ENCODE measurements at regions not wholly inside any gene's neighbourhood (a gene's known extent, or its start where the extent isn't known, plus 50 kb on each side); places are given as distances from the start of the nearest gene placed in this dataset.

DNA sequence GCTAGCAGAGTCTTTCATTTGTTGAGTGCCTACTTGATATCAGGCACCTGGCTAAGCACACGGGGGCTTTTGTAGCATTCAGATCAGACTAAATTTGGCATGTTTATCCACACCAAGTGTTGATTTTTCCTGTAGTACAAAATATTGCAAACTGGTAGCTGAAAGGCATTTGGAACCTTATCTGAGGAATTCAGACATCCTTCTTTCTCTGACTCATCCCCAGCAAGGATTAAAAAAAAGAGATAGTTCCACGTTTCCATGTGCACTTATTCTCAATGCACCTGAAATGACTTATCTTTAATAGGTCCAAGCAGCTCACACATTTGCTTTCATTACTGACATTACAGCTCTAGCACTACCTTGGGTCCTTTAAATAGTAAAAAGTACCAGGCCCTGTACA lies 786.0 kb upstream of the GRM7 start:
- H3K9me3 Mint-ChIP-seq: peaks cover 6% of the 10 kb centered on the region in 2 donors
- DNase-seq (no peak), ATAC-seq (no peak)
- no peak overlapping the region for H3K27ac Mint-ChIP-seq
- H3K4me1 Mint-ChIP-seq: no peaks in the 10 kb centered on the region
- no peaks in the 10 kb centered on the region for H3K27me3 Mint-ChIP-seq
- H3K4me3 Mint-ChIP-seq: no peak overlapping the region

DNA sequence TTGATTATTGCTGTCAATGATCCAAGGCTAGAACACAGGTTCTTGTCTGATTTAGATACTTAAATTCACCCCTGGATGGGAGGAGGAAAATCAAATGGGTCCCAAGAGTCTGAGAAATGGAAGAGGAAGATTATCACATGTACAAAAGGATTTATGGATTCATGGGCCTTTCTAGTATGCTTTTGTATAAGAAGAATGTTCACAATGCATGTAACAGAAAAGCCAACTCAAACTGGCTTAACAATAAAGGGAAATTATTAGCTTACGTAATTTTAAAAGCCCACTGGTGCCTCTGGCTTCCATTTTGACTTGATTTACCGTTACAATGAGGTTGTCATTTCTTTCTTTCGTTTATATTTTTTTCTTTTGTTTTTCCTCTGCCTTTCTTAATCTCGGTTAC lies 782.5 kb upstream of the GRM7 start:
- ATAC-seq: no peak
- Mint-ChIP-seq H3K4me1 (no peaks in the 10 kb centered on the region), H3K27me3 (no peaks in the 10 kb centered on the region), H3K4me3 (no peak overlapping the region), H3K27ac (no peak overlapping the region), H3K9me3 (peaks cover 6% of the 10 kb centered on the region in 2 donors)
- no peak for DNase-seq

DNA sequence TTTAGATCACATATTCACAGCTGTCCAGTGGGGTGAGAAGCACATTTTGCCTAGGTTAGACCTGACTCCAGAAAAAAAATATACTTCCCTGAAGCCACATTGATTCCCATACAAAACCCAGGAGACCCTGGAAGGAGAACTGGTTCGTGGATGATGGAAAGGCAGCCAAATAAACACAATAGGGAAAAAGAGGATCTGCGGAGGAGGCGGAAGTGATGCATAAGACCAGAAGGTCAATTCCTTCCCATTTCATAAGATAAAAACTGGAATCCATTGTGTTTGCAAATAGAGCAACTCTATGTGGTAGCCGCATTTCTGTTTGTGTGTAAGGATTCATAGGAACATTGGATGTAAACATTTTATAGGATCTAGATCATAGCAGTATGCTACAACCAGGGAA lies 781.9 kb upstream of the GRM7 start:
- no peak overlapping the region for H3K27ac Mint-ChIP-seq
- H3K9me3 Mint-ChIP-seq: peaks cover 6% of the 10 kb centered on the region in 2 donors
- no peaks in the 10 kb centered on the region for H3K27me3 Mint-ChIP-seq
- no peaks in the 10 kb centered on the region for H3K4me1 Mint-ChIP-seq
- H3K4me3 Mint-ChIP-seq: no peak overlapping the region
- no peak for ATAC-seq
- DNase-seq: no peak

DNA sequence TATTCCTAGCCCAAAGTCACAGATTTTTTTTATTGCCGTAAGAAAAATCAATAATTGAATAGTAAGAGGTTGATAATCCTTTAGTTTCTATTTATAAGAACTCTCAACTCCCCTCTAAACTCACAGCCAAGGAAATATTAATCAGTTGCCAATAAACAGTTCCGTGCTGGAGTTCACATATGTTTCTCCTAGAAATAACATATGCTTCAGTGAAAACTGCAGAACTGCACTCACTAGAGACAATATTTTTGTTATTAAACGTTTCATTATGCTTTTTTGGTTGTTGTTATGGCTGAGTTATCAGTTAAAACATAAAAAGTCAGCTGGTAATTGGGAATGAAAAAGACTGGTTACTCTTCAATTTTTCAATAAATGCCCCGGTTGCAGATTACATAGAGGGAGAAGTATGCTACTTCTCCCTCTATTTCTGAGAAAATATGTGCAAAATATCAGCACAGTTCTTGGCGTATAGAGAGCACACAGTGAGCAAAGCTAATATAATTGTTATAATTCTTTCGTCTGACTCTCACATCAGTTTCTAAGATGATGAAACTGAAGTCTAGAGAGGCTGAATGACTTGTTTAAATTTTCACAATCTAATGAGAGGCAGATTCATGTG lies 781.2 kb upstream of the GRM7 start:
- ATAC-seq (no peak), DNase-seq (no peak)
- H3K27ac Mint-ChIP-seq: no peak overlapping the region
- no peaks in the 10 kb centered on the region for H3K4me1 Mint-ChIP-seq
- peaks cover 1 to 6% of the 10 kb centered on the region in 2 donors for H3K9me3 Mint-ChIP-seq
- H3K27me3 Mint-ChIP-seq: no peaks in the 10 kb centered on the region
- no peak overlapping the region for H3K4me3 Mint-ChIP-seq

DNA sequence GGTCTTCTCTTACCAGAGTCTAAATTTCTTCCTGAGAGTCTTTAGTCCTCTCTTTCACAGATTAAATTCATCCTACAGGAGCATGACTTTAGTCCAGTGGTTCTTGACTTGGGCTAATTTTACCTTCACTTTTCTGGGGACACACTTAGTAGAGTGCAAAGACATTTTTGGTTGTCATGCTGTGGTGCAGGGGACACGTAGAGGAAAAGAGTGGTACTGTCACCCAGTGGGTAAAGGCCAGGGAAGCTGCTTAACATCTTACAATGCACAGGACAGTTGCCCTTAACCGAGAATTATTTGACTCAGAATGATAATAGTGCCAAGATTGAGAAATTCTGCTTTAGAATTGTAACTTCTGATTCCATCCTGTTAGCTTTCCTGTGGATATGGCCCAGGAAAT lies 772.5 kb upstream of the GRM7 start:
- Mint-ChIP-seq H3K27me3 (no peaks in the 10 kb centered on the region), H3K4me3 (no peak overlapping the region), H3K27ac (no peak overlapping the region), H3K4me1 (no peaks in the 10 kb centered on the region), H3K9me3 (no peaks in the 10 kb centered on the region)
- ATAC-seq: no peak
- DNase-seq: no peak

DNA sequence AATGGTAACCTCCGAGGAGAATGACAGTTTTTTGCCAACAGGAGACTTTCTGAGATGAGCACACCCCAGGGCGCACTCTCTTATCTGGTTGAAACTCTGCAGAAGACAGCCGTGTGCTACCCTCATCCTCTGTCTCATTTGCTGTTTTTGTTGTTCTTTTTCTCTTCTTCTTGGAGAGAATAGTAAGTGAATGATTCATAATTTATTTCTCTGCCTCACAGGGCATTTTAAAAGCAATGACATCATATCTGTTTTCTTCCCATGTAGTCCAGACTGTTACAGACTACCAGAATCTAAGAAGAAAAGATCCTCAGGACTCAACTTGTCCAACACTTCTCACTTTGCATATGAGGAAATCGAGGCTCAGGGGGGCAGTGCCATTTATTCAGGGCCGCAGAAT lies 771.1 kb upstream of the GRM7 start:
- Mint-ChIP-seq H3K27me3 (no peaks in the 10 kb centered on the region), H3K27ac (no peak overlapping the region), H3K9me3 (no peaks in the 10 kb centered on the region), H3K4me1 (no peaks in the 10 kb centered on the region), H3K4me3 (no peak overlapping the region)
- no peak for ATAC-seq
- no peak for DNase-seq

DNA sequence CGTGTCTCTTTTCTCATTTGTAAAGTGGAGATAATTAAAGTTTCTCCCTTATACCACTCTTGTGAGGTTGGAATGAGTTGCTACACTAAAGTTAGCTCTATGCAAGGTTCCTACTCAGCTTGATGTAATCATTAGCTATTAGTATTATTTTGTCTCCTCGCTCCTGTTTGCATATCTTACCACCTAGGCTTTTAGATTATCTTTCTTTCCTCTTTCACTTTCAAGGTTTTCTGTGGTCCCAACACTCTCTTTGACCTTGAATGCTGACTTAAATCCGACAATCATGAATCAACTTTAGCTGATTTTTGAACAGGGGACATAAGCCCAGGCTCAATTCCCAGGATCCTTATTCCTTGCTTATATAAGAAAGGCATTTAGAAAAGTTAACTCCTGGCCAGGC lies 769.7 kb upstream of the GRM7 start:
- no peak for DNase-seq
- H3K27ac Mint-ChIP-seq: no peak overlapping the region
- H3K9me3 Mint-ChIP-seq: no peaks in the 10 kb centered on the region
- no peaks in the 10 kb centered on the region for H3K4me1 Mint-ChIP-seq
- H3K4me3 Mint-ChIP-seq: no peak overlapping the region
- H3K27me3 Mint-ChIP-seq: no peaks in the 10 kb centered on the region
- ATAC-seq: no peak

DNA sequence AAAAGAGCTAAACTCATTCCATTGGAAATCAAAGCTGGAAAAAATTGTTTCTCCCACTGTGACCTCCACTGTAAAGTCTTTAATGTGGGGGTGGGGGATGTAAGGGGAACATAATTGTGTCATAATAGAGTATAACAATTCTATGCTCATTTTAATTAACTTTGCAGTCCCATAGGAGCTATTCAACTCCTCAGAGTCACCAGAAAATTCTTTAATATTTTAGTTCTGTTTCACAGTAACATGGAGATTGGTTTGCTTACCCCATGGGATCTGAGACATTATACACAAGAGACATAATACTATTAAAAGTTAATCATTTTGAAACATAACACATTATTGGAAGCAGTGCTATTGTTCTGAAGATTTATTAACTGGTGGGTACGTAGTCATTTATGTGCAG lies 765.9 kb upstream of the GRM7 start:
- no peak overlapping the region for H3K27ac Mint-ChIP-seq
- H3K9me3 Mint-ChIP-seq: peaks cover 0 to 5% of the 10 kb centered on the region in 2 donors
- ATAC-seq (no peak), DNase-seq (no peak)
- no peaks in the 10 kb centered on the region for H3K4me1 Mint-ChIP-seq
- H3K27me3 Mint-ChIP-seq: no peaks in the 10 kb centered on the region
- H3K4me3 Mint-ChIP-seq: no peak overlapping the region

DNA sequence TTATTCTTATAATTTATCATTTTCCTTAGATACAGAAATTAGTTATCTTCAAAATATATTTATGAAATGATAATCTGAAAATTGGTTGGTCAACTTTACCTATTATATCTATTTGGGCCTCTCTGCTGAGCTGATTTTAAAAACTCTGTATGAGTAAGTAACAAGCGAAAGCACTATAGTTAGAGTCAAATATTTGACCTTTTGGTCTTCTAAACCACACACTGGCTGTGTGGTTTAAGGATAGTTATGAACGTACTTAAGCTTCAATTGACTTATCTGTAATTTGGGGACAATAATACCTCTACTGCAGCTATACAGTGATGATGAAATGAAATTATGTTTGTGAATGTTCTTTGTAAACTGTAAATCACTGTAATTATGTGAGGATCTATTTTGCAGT lies 763.9 kb upstream of the GRM7 start:
- H3K27me3 Mint-ChIP-seq: no peaks in the 10 kb centered on the region
- no peak overlapping the region for H3K27ac Mint-ChIP-seq
- ATAC-seq: no peak
- peaks cover 0 to 5% of the 10 kb centered on the region in 2 donors for H3K9me3 Mint-ChIP-seq
- no peaks in the 10 kb centered on the region for H3K4me1 Mint-ChIP-seq
- no peak for DNase-seq
- H3K4me3 Mint-ChIP-seq: no peak overlapping the region

DNA sequence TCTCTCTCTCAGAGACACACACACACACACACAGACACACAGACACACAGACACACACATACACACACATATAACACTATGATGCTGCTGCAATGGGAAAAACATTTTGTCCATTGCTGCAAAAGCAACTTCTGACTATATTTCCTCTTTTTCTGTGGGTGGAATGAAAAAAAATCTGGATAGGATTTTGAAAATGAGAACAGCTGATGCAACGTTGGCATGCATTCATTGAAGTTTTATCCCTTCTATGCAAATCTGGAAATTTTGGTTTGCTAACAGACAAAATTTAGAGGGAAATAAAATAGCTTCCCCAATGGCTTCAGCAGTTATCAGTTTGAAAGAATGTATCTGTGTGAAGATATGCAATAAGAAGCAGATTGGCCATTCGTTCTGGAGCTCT lies 763.4 kb upstream of the GRM7 start:
- Mint-ChIP-seq H3K27ac (no peak overlapping the region), H3K27me3 (no peaks in the 10 kb centered on the region), H3K4me1 (no peaks in the 10 kb centered on the region), H3K9me3 (peaks cover 0 to 6% of the 10 kb centered on the region in 2 donors), H3K4me3 (no peak overlapping the region)
- DNase-seq (no peak), ATAC-seq (no peak)

DNA sequence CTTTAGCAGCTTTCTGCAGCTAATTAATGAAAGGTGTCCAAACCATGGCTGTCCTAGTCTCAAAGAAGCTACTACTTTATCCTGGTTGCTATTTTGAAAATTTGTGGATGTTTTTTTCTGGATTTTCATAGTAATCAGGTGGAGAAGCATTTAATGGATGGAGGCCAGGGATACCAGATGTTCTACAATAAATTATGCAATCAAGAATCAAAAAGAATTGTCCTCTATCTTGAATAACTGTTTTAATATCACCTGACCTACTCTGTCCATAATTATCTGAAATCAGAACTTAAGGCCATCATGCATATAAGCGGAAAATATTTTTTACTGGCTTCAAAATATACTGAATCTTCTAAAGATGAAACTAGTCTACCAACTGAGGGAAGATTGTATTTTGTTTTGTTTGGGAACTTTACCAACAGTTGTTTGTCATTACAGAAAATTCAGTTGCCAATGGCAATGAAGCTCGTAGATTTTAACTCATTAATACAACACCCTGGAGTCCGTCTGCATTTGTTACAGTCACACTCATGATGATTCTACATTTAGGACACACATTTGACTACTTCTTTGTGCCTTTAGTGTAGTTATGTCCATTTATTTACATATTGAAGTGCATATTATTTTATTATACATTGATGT lies 762.3 kb upstream of the GRM7 start:
- H3K27ac Mint-ChIP-seq: no peak overlapping the region
- no peaks in the 10 kb centered on the region for H3K27me3 Mint-ChIP-seq
- ATAC-seq (no peak), DNase-seq (no peak)
- peaks cover 0 to 11% of the 10 kb centered on the region in 2 donors for H3K9me3 Mint-ChIP-seq
- H3K4me3 Mint-ChIP-seq: no peak overlapping the region
- no peaks in the 10 kb centered on the region for H3K4me1 Mint-ChIP-seq

DNA sequence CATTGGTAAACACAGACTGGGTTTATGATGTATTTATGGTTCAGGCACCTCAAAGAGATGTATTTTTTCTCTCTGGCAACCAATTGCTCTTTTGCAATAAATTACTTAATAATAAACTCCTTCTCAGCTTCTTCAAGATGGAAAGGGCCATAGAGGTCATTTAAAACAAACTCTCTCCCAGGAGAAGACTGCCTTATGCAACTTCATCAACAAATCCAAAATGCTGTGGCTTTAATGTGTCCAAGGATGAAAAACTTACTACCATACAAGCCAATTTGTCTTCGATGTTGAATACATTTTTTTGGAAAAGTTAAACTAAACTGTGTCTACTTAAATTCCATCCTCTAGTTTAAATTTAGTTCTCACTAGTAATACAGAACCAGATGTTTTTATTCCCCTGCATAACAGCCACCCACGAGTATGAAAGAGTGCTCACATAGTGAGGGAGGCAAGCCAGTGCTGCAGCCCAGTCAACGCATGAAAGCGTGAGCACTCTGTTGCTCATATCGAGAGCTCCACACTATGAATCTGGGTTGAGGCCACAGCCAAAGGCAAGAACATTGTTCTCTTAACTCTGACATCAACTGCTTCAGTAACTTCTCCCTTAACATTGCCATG lies 761.3 kb upstream of the GRM7 start:
- Mint-ChIP-seq H3K4me3 (no peak overlapping the region), H3K9me3 (peaks cover 0 to 11% of the 10 kb centered on the region in 2 donors), H3K4me1 (no peaks in the 10 kb centered on the region), H3K27me3 (no peaks in the 10 kb centered on the region), H3K27ac (no peak overlapping the region)
- no peak for ATAC-seq
- no peak for DNase-seq

DNA sequence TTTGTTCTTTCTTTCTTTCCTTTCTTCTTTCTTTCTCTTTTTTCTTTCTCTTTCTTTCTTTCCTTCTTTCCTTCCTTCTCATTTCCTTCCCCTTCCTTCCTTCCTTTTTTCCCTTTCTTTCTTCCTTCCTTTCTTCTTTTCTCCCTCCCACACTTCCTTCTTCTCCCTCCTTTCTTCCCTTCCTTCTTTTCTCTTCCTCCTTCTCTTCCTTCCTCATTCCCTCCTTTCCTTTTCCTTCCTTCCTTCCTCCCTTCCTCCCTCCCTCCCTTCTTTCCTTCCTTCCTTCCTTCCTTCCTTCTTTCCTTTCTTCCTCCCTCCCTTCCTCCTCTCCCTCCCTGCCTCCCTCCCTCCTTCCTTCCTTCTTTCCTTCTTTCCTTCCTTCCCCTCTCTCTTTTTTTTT lies 755.7 kb upstream of the GRM7 start:
- Mint-ChIP-seq H3K4me3 (no peak overlapping the region), H3K27me3 (no peaks in the 10 kb centered on the region), H3K4me1 (no peaks in the 10 kb centered on the region), H3K27ac (no peak overlapping the region), H3K9me3 (peaks cover 0 to 6% of the 10 kb centered on the region in 2 donors)
- no peak for ATAC-seq
- DNase-seq: no peak

DNA sequence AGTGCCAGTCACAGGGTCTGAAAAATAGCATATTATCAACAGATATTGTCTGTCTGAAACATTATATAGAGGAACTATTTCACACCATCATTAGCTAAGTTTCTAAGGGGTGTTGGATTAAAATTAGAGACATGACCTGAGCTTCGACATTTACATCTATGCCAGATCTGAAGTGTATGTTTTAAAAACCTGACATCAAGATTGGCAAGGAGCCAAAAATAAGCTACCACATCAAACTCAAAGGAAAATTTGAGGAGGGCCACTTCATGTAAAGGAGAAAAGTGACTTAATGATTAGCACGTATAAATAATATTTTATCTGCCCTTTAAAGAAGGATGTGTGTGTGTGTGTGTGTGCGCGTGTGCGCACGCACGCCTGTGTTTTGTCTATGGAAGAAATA lies 752.0 kb upstream of the GRM7 start:
- no peaks in the 10 kb centered on the region for H3K4me1 Mint-ChIP-seq

DNA sequence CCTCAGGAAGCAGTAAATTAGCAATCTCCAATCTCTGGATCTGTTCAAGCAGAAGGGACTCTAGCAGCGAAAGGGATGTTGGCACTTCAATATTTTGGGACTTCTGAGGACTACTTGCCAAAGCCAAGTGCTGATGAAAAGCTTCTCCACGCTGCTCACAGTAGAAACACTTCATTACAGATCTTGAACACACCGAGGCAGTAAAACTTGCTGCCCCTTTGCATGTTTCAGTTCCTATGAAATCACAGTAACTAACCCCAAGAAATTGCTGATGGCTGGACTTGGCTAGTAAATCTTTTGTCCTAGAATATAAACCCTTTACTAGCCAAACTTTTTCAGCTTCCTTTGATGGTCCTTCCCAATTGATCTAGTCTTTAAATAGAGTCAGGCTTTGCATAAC lies 750.5 kb upstream of the GRM7 start:
- Mint-ChIP-seq H3K27me3 (no peaks in the 10 kb centered on the region), H3K9me3 (peaks cover 0 to 7% of the 10 kb centered on the region in 2 donors), H3K4me3 (no peak overlapping the region), H3K4me1 (no peaks in the 10 kb centered on the region), H3K27ac (no peak overlapping the region)
- ATAC-seq (no peak), DNase-seq (no peak)

More for the DNA sequence above, 752.0 kb upstream of the GRM7 start:
- Mint-ChIP-seq H3K27me3 (no peaks in the 10 kb centered on the region), H3K4me3 (no peak overlapping the region), H3K27ac (no peak overlapping the region), H3K9me3 (peaks cover 0 to 7% of the 10 kb centered on the region in 2 donors)
- no peak for DNase-seq
- ATAC-seq: no peak

DNA sequence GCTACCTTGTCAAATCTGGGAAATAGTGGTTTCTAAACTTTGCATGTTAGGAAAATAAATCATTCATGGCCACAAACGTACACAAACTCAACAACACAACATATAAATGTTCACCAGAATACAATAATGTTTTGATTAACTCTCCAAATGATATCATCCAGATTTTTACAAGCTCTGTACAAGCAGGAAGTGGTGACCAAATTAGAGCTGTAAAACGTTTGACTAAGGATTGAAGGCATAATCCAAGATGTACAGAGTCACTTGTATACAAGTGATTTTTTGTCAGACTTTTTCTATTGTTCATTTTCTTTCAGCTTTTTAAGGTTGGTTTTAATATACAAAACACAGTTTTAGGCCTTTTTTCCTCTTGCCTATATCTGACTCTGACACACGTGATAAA lies 748.4 kb upstream of the GRM7 start:
- DNase-seq (no peak), ATAC-seq (no peak)
- Mint-ChIP-seq H3K27me3 (no peaks in the 10 kb centered on the region), H3K27ac (no peak overlapping the region), H3K4me1 (no peaks in the 10 kb centered on the region), H3K4me3 (no peak overlapping the region), H3K9me3 (peaks cover 0 to 7% of the 10 kb centered on the region in 2 donors)

DNA sequence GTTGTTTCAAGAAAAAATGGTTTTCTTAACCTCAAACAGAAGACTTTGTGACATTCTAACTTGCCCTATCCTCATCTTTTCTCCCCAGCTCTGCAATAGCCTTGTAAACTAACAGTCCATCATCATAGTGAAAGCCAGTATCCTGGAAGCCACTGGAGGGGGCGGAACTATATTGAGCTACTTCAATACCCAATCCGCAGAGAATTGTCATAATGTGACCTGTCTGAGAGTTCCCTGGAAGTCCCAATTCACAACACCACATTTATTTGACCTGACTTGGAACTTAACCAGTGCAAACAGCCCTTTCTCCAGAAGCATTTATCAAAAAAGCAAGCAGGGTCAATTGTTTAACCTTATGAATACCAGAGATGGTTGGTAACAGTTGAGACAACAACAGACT lies 747.6 kb upstream of the GRM7 start:
- ATAC-seq (no peak), DNase-seq (no peak)
- Mint-ChIP-seq H3K4me3 (no peak overlapping the region), H3K27me3 (no peaks in the 10 kb centered on the region), H3K4me1 (no peaks in the 10 kb centered on the region), H3K27ac (no peak overlapping the region), H3K9me3 (peaks cover 0 to 7% of the 10 kb centered on the region in 2 donors)
